Germinal center (tissue), 1 donor: ENCODE measurements at regions not wholly inside any gene's neighbourhood (a gene's known extent, or its start where the extent isn't known, plus 50 kb on each side); places are given as distances from the start of the nearest gene placed in this dataset.

Source experiments
- DNase-seq: peaks from one replicate; pipeline ENCODE4 v3.0.0; 2012; ENCODE audit warnings: mixed read lengths, low spot score

GRCh38 chr1:98032958-98033357 lies 112.1 kb upstream of the DPYD start:
- DNase-seq, result no peak

- DNase-seq, result no peak
Measured at GRCh38 chr1:98030976-98031375, 110.1 kb upstream of the DPYD start.

GRCh38 chr1:98030483-98030882 lies 109.6 kb upstream of the DPYD start:
- no peak for DNase-seq

- no peak for DNase-seq
Measured at GRCh38 chr1:98028800-98029199, 108.0 kb upstream of the DPYD start.

GRCh38 chr1:98027103-98027705 lies 106.4 kb upstream of the DPYD start:
- DNase-seq, result no peak

DNA sequence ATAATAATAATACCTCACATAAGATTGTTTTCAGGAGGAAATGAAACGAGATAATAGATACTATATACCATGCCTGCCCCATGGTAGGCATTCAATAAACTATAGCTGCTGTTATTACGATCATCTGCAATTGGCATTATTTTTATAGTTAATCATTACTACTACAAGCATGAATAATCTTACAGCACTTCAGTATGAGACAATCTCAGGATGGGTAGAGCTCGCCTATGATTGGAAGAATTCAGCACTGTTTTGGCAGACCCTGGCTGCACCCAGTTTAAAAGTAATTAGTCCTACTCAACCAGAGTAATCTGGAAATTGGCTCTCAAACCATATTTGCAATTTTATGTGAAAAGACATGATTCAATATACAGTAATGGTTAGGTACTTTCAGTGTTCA lies 105.0 kb upstream of the DPYD start:
- DNase-seq, result no peak

DNA sequence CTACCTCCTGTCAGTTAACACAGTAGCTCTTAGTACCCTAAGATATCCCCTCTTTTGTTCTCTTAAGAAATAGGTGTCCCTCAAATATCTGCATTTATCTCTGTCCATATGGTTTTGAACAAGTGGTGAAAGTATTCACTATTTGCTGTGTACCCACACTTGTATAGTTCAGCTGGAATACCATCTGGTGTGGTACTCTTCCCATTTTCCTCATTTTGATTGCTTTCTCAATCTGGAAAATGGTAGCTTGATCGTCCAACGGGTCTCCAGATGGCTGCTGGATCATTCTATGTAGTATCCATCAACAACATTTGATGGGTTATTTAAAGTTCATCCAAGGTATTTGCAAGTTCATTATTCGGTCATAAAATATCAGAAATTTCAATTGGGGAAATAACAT lies 100.3 kb upstream of the DPYD start:
- no peak for DNase-seq

GRCh38 chr1:98019747-98020146 lies 98.9 kb upstream of the DPYD start:
- no peak for DNase-seq

DNA sequence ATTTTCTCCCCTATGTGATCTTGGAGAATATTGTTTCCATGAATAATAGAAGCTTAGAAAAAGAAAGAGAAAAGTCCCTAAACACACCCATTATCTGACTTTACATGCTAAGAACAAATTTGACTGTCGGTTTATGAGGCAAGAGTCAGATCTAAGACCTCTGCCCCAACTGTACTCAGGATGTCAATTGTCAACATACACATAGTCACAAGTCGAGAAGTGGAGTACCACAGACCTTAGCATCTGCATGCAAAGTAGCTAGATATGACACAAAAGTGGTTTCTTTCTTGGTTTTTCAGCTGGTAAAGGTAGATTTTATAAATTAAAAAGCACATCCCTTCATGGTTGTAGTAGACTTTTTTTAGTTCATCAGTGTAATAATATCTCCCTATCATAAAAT lies 97.2 kb upstream of the DPYD start:
- DNase-seq, result no peak

DNA sequence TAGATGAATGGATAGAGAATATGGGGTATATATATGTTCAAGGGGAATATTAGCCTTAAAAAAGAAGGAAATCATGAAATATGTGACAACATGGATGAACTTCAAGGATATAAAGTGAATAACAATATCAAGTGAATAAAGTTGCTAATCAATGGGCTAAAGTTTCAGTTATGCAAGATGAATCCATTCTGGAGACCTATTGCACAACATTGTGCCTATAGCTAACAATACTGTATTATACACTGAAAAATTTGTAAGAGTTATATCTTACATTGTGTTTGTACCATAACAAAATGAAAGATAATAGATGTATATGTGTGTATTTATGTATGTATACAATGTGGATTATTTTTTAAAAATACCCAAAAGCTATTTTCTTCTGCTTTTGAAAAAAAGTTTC lies 96.3 kb upstream of the DPYD start:
- no peak for DNase-seq

DNA sequence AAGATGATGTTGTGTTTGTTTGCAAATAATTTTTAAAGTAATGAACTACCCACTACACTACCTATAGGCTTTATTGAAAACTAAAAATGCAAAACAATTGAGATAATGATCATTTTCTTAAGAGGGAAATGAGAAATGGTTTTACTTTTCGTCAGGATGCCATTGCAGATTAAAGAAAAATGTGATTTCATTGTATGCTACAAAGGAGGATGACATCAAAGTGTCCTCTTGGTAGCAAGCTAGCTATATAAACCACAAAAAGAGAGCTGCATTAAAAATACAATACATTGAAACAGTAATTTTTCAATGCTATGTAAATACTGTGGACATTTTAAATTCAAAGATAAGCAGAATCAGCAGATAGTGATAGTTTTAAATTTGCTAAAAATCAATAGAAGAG lies 87.5 kb upstream of the DPYD start:
- no peak for DNase-seq

DNA sequence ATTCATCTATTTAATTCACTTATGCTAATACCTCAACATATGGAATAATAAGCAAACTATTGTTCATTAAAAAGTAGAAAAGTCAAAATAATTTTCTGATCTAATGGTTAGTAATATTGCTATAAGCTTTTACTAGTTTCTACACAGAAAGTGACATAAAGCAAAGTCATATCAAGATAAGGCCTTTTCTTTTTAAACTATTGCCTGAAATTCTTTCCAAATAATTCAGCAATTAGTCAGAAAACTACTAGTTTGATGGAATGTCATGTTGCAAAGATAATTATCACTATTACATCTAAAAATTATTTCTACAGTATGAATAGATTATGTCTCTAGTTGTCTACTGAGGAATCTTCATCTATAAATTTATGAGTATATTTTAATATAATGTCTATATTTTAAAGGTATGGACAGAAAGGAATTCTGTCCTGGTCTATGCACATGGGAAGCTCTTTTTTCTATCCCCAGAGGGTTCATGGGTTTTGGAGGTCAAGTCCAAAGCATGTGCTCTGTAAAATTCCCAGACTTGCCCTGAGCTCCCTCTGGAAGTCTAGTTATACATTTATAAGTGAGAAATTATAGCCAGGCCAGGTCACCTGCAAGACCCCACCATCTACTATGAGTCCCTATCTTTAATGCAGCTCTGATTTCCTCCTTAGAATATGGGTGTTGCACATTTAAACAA lies 84.6 kb upstream of the DPYD start:
- no peak for DNase-seq

- no peak for DNase-seq
Measured at GRCh38 chr1:98003442-98003841, 82.6 kb upstream of the DPYD start.

- DNase-seq, result no peak
Measured at GRCh38 chr1:98002288-98002687, 81.5 kb upstream of the DPYD start.

DNA sequence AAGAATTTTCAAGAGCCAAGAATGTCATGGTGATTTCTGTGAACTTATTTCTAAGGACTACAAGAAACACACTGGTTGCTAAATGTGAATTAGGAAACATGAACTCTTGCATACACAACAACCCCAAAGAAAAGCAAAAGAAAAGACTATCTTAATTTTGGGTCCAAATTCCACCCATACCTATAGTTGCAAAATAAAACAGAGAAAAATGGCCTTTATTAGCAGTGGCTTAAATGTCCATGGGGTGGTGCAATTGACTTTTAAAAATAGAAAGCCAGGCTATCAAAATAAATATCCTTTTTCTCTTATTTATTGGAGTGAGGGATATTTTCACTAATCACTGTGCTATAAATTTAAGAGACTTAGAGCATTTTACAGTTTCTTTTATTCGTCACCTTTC lies 80.9 kb upstream of the DPYD start:
- DNase-seq, result no peak

DNA sequence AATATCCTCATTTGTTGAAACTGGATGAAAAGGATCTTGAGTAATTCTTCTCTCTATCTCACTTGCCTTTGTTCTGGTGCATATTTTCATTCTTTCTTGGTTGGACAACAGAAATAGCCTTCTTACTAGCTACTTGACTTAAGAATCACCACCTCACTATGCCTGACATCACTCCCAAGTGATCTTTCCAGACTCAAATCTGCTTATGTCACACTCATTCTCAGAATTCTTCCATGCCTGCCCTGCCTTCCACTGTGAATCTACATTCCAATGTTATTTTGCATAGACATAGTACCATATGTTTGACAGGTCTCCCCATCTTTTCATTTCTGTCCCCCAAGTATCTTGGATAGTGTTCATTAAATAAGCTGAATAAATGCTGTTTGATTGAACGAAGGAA lies 78.5 kb upstream of the DPYD start:
- DNase-seq, result no peak

DNA sequence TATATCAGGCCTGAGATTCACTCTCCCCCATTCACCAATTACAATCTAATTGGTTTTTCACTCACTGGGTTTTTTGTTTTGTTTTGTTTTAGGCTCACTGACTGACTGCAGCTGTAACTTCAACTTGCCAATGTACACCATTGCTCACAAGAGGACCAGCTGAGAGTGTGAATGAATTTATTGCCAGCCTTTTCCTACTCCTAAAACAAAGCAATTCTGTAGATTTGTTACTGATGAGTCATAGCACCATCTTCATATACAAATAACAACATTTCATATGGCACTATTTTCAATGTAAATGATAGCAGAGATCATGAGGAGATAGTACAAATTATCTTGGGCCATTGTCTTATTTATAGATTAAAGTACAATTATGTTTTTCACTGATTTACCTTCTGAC lies 76.0 kb upstream of the DPYD start:
- no peak for DNase-seq

GRCh38 chr1:97989094-97989680 lies 68.4 kb upstream of the DPYD start:
- DNase-seq, result no peak

DNA sequence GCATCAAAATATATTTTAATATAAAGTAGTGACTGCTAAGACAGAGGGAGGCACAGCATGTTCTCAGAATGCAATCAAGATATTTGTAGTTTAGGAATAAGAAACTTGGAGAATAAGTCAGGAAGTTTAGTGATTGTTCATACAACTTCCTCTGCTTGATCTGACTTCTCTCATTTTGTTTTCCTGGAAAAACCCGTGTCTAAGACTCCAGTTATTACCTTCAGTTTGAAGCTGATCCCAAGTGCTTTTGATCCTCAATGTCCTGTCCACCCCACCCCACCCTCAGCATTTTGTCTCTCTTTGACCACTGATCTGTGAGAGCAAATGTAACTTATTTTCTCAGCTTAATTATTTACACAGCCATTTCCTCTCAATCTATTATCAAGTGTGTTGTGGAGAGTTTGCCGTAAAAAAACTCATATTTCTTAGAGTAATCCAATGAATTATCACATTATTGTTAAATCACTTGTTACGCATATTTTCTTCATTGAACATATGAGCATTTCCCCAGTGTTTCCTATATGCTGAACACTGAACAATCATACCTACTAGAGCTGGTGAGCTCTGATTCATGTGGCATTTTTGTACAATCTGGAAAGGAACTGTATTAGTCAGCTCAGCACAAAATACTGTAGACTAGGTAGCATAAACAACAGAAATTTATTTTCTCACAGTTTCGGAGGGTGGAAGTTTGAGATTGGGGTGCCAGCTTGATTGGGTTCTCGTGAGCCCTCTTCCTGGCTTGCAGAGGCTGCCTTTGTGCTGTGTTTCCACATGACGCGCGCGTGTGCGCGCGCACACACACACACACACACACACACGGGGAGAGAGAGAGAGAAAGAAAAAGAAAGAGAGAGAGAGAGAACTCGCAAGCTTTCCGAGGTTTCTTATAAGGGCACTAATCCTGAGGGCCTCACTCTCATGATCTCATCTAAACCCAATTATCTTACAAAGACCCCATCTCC lies 65.5 kb upstream of the DPYD start:
- no peak for DNase-seq

GRCh38 chr1:97983126-97983525 lies 62.3 kb upstream of the DPYD start:
- DNase-seq, result no peak

DNA sequence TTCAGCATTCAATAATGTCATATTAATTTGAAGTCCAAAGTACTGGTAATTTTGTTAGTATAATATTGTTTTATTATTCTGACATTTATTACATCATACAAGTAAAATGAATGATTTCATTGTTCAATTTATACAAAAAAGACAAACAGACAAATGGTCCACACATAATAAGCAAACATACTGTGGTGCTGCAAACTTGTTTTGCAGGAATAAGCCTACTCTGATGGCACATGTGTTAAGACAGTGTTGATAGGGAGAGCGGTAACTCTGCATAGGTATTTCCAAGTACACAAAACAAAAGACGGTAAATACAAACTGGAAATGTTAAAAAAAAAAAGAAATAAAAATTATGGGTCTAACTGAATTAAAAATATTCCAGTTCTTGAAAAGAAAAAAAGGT lies 59.7 kb upstream of the DPYD start:
- DNase-seq, result no peak

GRCh38 chr1:97976801-97977200 lies 56.0 kb upstream of the DPYD start:
- DNase-seq, result no peak
